H1 (cell line): ENCODE measurements at regions not wholly inside any gene's neighbourhood (a gene's known extent, or its start where the extent isn't known, plus 50 kb on each side); places are given as distances from the start of the nearest gene placed in this dataset.

Source experiments
- CTCF ChIA-PET: fragments of 300-600 bp; sonication (Branson Sonifier 250); formaldehyde crosslinking; loops from one replicate; lab custom pipeline; 2021; ENCODE audit not compliant: partially characterized antibody; lab: Charles Lee
- POLR2A ChIA-PET: fragments of 300-600 bp; sonication (Branson Sonifier 250); formaldehyde crosslinking; loops from one replicate; lab custom pipeline; 2021; ENCODE audit warnings: inconsistent platforms; ENCODE audit not compliant: partially characterized antibody; lab: Charles Lee
- DNase-seq, 2 experiments: peaks; one replicate each; pipeline versions ENCODE4 v3.0.0 to v3.0.0-alpha.2; 2010 to 2022; ENCODE audit warnings: low spot score in 2 of 2, low read depth in 1 of 2, mixed read lengths in 1 of 2
- FAIRE-seq: peaks from 2 replicates; lab custom pipeline; 2011; peaks lifted over from hg19 to GRCh38; lab: Jason Lieb, UNC
- H2AFZ ChIP-seq: 2 replicates; pipeline ENCODE4 v1.8.1; 2012; ENCODE audit warnings: low read length, inconsistent platforms
- H2AK5ac ChIP-seq: 2 replicates; pipeline ENCODE4 v1.6.1; 2013; ENCODE audit warnings: low read depth, low read length
- H2BK120ac ChIP-seq: replicated peaks from 2 replicates; pipeline ENCODE3; 2013; ENCODE audit warnings: low read depth, low read length, inconsistent platforms
- H2BK12ac ChIP-seq: 2 replicates; pipeline ENCODE4 v1.6.1; 2013; ENCODE audit warnings: low read depth, low read length
- H2BK15ac ChIP-seq: 2 replicates; pipeline ENCODE4 v1.6.1; 2013; ENCODE audit warnings: low read length
- H2BK20ac ChIP-seq: 2 replicates; pipeline ENCODE4 v1.6.1; 2013; ENCODE audit warnings: low read length
- H2BK5ac ChIP-seq: 2 replicates; pipeline ENCODE4 v1.6.1; 2013; ENCODE audit warnings: low read depth, low read length
- H3K14ac ChIP-seq: 2 replicates; pipeline ENCODE4 v1.6.1; 2013; ENCODE audit warnings: inconsistent platforms; ENCODE audit not compliant: insufficient read length
- H3K18ac ChIP-seq: 2 replicates; pipeline ENCODE4 v1.6.1; 2013; ENCODE audit warnings: low read length; ENCODE audit errors: extremely low read depth
- H3K23ac ChIP-seq: 2 replicates; pipeline ENCODE4 v1.6.1; 2013; ENCODE audit warnings: inconsistent platforms; ENCODE audit not compliant: insufficient read length
- H3K23me2 ChIP-seq: 2 replicates; pipeline ENCODE4 v1.6.1; 2013; ENCODE audit warnings: low read depth, low read length
- H3K27ac ChIP-seq: 2 replicates; pipeline ENCODE4 v1.6.1; 2011; ENCODE audit warnings: low read depth, low read length, inconsistent platforms
- H3K27me3 ChIP-seq, 4 experiments: replicated peaks in 1 of 4; 1 replicate in 1 of 4; 2 replicates in 3 of 4; pipeline versions ENCODE4 v1.6.1 to v1.8.1; 2011 to 2013; ENCODE audit warnings: low read length in 3 of 4, mild to moderate bottlenecking in 3 of 4, inconsistent platforms in 2 of 4, mixed read lengths in 2 of 4, moderate library complexity in 1 of 4; ENCODE audit not compliant: control insufficient read depth in 3 of 4, insufficient read depth in 3 of 4; ENCODE audit errors: extremely low read depth in 1 of 4
- H3K36me3 ChIP-seq, 4 experiments: 2 replicates each; pipeline versions ENCODE4 v1.6.1 to v1.8.1; 2011 to 2013; ENCODE audit warnings: mild to moderate bottlenecking in 4 of 4, low read length in 3 of 4, moderate library complexity in 2 of 4, control low read depth in 1 of 4, inconsistent platforms in 1 of 4; ENCODE audit not compliant: insufficient read depth in 4 of 4, control insufficient read depth in 2 of 4
- H3K4ac ChIP-seq: replicated peaks from 2 replicates; pipeline ENCODE3; 2013; ENCODE audit warnings: low read length, low read depth, mixed read lengths, inconsistent platforms; ENCODE audit not compliant: insufficient read length
- H3K4me1 ChIP-seq, 4 experiments: replicated peaks in 1 of 4; 1 replicate in 1 of 4; 2 replicates in 3 of 4; pipeline versions ENCODE4 v1.6.1 to v1.8.1; 2011 to 2013; ENCODE audit warnings: low read length in 3 of 4, inconsistent platforms in 2 of 4, mixed read lengths in 1 of 4; ENCODE audit not compliant: insufficient read depth in 4 of 4, control insufficient read depth in 3 of 4
- H3K4me2 ChIP-seq, 2 experiments: 2 replicates each; pipeline versions ENCODE4 v1.6.1 to v1.8.1; 2011 to 2013; ENCODE audit warnings: low read depth in 2 of 2, low read length in 2 of 2, control low read depth in 1 of 2, inconsistent platforms in 1 of 2, mild to moderate bottlenecking in 1 of 2; ENCODE audit not compliant: insufficient read depth in 1 of 2
- H3K4me3 ChIP-seq, 4 experiments: fragments of 200-600, 300-600 bp in 1 of 4; sonication (generic), shearing (Covaris generic), sonication (Bioruptor Twin) in 1 of 4; 2 replicates each; pipeline versions ENCODE4 v1.5.1 to v1.8.1; 2011 to 2016; ENCODE audit warnings: low read length in 4 of 4, low read depth in 3 of 4, control low read depth in 2 of 4, inconsistent platforms in 2 of 4, mild to moderate bottlenecking in 2 of 4, mixed read lengths in 1 of 4, moderate library complexity in 1 of 4; ENCODE audit not compliant: insufficient read depth in 2 of 4; ENCODE audit errors: extremely low read depth in 1 of 4
- H3K56ac ChIP-seq: replicated peaks from 2 replicates; pipeline ENCODE3; 2013; ENCODE audit warnings: low read depth, mild to moderate bottlenecking, mixed read lengths, low read length, inconsistent platforms; ENCODE audit not compliant: insufficient read length
- H3K79me1 ChIP-seq: 2 replicates; pipeline ENCODE4 v1.6.1; 2013; ENCODE audit warnings: low read depth, low read length, control low read depth
- H3K79me2 ChIP-seq, 2 experiments: 2 replicates each; pipeline versions ENCODE4 v1.6.1 to v1.8.1; 2012 to 2013; ENCODE audit warnings: low read length in 2 of 2, mild to moderate bottlenecking in 2 of 2, inconsistent platforms in 1 of 2; ENCODE audit not compliant: insufficient read depth in 2 of 2, control insufficient read depth in 1 of 2
- H3K9ac ChIP-seq, 4 experiments: replicated peaks in 1 of 4; 1 replicate in 1 of 4; 2 replicates in 3 of 4; pipeline versions ENCODE4 v1.6.1 to v1.8.1; 2011 to 2013; ENCODE audit warnings: low read depth in 3 of 4, low read length in 3 of 4, control low read depth in 2 of 4, mild to moderate bottlenecking in 2 of 4, moderate library complexity in 2 of 4, inconsistent platforms in 1 of 4; ENCODE audit errors: extremely low read depth in 1 of 4
- H3K9me3 ChIP-seq, 2 experiments: 2 replicates each; pipeline versions ENCODE4 v1.6.1 to v1.8.1; 2012 to 2013; ENCODE audit warnings: mild to moderate bottlenecking in 2 of 2, moderate library complexity in 2 of 2, control low read depth in 1 of 2, inconsistent platforms in 1 of 2, low read depth in 1 of 2, low read length in 1 of 2, mixed read lengths in 1 of 2; ENCODE audit not compliant: insufficient read depth in 2 of 2
- H4K20me1 ChIP-seq, 2 experiments: replicated peaks in 1 of 2; 2 replicates each; pipeline versions ENCODE3 to v1.8.1; 2011 to 2013; ENCODE audit warnings: inconsistent platforms in 2 of 2, low read length in 2 of 2, mild to moderate bottlenecking in 1 of 2; ENCODE audit not compliant: insufficient read depth in 2 of 2, control insufficient read depth in 1 of 2
- H4K5ac ChIP-seq: 2 replicates; pipeline ENCODE4 v1.6.1; 2013; ENCODE audit warnings: low read length, low read depth, mixed read lengths, inconsistent platforms; ENCODE audit not compliant: insufficient read length
- H4K8ac ChIP-seq: 2 replicates; pipeline ENCODE4 v1.8.0; 2013; ENCODE audit warnings: mild to moderate bottlenecking, moderate library complexity, low read length, inconsistent platforms; ENCODE audit not compliant: insufficient read depth; ENCODE audit errors: extremely low read depth
- H4K91ac ChIP-seq: replicated peaks from 2 replicates; pipeline ENCODE3; 2013; ENCODE audit warnings: low read length, mixed read lengths, inconsistent platforms; ENCODE audit not compliant: insufficient read length
- CTBP2 ChIP-seq: IDR thresholded peaks from 2 replicates; pipeline ENCODE4 v1.7.0; 2011; ENCODE audit warnings: borderline replicate concordance, mild to moderate bottlenecking, moderate library complexity, mixed read lengths, low read length; ENCODE audit not compliant: insufficient read depth, insufficient read length
- HDAC2 ChIP-seq, 2 experiments: fragments of 300-600 bp in 1 of 2; sonication (generic) in 1 of 2; IDR thresholded peaks; 2 replicates each; pipeline ENCODE4 v1.6.1; 2011 to 2012; ENCODE audit warnings: low read depth in 2 of 2, low read length in 2 of 2, mild to moderate bottlenecking in 2 of 2, moderate library complexity in 2 of 2, borderline replicate concordance in 1 of 2, inconsistent platforms in 1 of 2
- SIRT6 ChIP-seq: IDR thresholded peaks from one replicate; pipeline ENCODE4 v1.7.1; 2012; ENCODE audit warnings: low read length, inconsistent platforms
- ZNF274 ChIP-seq: IDR thresholded peaks from 2 replicates; pipeline ENCODE4 v1.7.0; 2012; ENCODE audit warnings: low read length, borderline replicate concordance; ENCODE audit errors: extremely low read depth
- WGBS, 2 experiments: shearing (Covaris generic) in 1 of 2; methylation state at CpG; one replicate each; pipeline versions ENCODE4 v1.1.6 to v1.1.7; 2013 to 2015; ENCODE audit warnings: low lambda C conversion rate in 2 of 2, mixed read lengths in 2 of 2, inconsistent platforms in 1 of 2, low coverage in 1 of 2, missing lambda C conversion rate in 1 of 2; ENCODE audit not compliant: insufficient replicate concordance in 2 of 2, insufficient coverage in 1 of 2, insufficient read length in 1 of 2; ENCODE audit errors: extremely low coverage in 1 of 2, missing lambda C conversion rate in 1 of 2; 5-methylcytosine and 5-hydroxymethylcytosine counted together

DNA sequence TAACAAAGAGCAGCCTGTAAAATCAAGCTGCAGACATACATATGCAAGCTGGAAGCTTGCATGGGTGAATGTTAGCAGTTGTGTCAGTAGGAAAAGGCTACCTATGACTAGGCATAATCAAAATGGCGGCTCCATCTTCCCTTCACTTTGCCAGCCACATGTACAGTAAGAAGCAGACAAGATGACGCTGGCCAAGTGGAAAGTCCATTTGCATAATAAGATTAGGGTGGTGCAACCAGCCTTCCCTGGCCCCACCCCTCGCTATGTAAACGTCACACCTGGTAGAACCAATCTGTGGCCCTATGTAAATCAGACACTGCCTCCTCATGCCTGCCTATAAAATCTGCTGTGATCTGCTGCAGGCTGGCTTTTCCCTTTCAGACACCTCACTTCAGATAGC is 171.9 kb upstream of the USP25 start:
- no peak overlapping the region for H2AK5ac ChIP-seq
- CTCF ChIA-PET, result interaction anchor here (1.3 kb wide), 1 partner anchor 12 kb away, joined by 3 read pairs; no protein-coding TSS in a partner anchor
- no peaks in the 10 kb centered on the region for H4K20me1 ChIP-seq
- H3K14ac ChIP-seq, result no peak overlapping the region
- H3K36me3 ChIP-seq, result no peaks in the 10 kb centered on the region
- no peak overlapping the region for H2BK5ac ChIP-seq
- no peak overlapping the region for H3K4me2 ChIP-seq
- no peak overlapping the region for H3K56ac ChIP-seq
- no peak for FAIRE-seq
- no peaks in the 10 kb centered on the region for H3K23me2 ChIP-seq
- DNase-seq, result no peak
- peaks cover 0 to 3% of the 10 kb centered on the region in 2 experiments; a peak in 1 of 4 replicates for H3K9me3 ChIP-seq
- H4K8ac ChIP-seq, result no peak overlapping the region
- no peak overlapping the region for H2BK120ac ChIP-seq
- no peak overlapping the region for H3K9ac ChIP-seq
- no peak overlapping the region for H2BK15ac ChIP-seq
- no peak overlapping the region for H4K5ac ChIP-seq
- no peak overlapping the region for H3K27ac ChIP-seq
- H3K27me3 ChIP-seq, result peaks cover 0 to 1% (median 0%) of the 10 kb centered on the region in 4 experiments; a peak in 1 of 7 replicates
- 88% methylated on average over 4 of the region's 4 CpGs; no CpG with 5 or more reads in 1 of the 2 experiments for WGBS, 2 experiments
- H3K79me1 ChIP-seq, result no peaks in the 10 kb centered on the region
- no peak overlapping the region for H2BK12ac ChIP-seq
- H3K4ac ChIP-seq, result no peak overlapping the region
- POLR2A ChIA-PET, result no interaction called here
- H3K4me1 ChIP-seq, result peaks cover 0 to 4% (median 0%) of the 10 kb centered on the region in 4 experiments; a peak in 1 of 7 replicates
- no peak for TF ChIP-seq HDAC2 (IDR thresholded peaks at IDR 0.05; ENCODE audit: borderline replicate concordance in 1 of 2, low read depth in 2 of 2, low read length in 2 of 2)
- TF ChIP-seq CTBP2, result no peak
- TF ChIP-seq SIRT6, result no peak
- no peak for TF ChIP-seq ZNF274
- TF ChIP-seq, all 59 proteins: peak for 0
- Histone ChIP-seq H3K79me2 (no peaks in the 10 kb centered on the region), H2BK20ac (no peak overlapping the region), H3K18ac (no peak overlapping the region), H4K91ac (no peak overlapping the region), H3K4me3 (no peak overlapping the region), H3K23ac (no peak overlapping the region), H2AFZ (no peak overlapping the region)
